NCI-H2196 (cell line): ENCODE measurements at regions not wholly inside any gene's neighbourhood (a gene's known extent, or its start where the extent isn't known, plus 50 kb on each side); places are given as distances from the start of the nearest gene placed in this dataset.
"Not testable (repeated sequence)": the region's sequence is repeated elsewhere in the genome, so short reads cannot be mapped to it uniquely, and the experiment has no call there.

Source experiments
- DNase-seq: peaks from one replicate; lab custom pipeline; 2025; ENCODE audit not compliant: unreplicated experiment; lab: John Stamatoyannopoulos, UW

DNA sequence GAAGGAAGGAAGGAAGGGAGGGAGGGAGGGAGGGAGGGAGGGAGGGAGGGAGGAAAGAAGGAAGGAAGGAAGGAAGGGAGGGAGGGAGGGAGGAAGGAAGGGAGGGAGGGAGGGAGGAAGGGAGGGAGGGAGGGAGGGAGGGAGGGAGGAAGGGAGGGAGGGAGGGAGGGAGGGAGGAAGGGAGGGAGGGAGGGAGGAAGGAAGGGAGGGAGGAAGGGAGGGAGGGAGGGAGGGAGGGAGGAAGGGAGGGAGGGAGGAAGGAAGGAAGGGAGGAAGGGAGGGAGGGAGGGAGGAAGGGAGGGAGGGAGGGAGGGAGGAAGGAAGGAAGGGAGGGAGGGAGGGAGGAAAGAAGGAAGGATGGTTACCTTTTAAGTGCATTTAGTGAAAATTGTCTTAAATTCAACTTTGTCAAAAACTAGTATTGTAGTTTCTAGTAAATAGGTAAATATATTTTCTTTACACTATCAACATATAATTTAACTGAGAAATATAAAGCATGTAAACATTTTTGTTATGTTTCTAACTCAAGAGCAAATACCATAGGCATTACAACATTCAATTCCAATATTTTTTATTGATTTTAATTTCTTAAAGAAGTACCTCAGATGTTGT lies 776.4 kb upstream of the ADGRL3 start:
- DNase-seq, result not testable (repeated sequence)

DNA sequence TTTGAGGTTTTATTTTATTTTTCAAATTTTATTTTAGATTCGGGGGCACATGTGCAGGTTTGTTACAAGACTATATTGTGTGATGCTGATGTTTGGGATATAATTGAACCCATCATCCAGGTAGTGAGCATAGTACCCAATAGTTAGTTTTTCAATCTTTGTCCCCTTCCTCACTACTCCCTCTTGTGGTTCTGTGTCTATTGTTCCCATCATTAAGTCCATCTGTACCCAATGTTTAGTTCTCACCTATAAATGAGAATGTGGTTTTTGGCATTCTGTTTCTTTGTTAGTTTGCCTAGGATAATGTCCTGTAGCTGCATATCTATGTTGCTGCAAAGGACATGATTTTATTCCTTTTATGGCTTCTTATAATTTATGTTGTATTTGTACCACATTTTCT lies 767.2 kb upstream of the ADGRL3 start:
- DNase-seq, result no peak

DNA sequence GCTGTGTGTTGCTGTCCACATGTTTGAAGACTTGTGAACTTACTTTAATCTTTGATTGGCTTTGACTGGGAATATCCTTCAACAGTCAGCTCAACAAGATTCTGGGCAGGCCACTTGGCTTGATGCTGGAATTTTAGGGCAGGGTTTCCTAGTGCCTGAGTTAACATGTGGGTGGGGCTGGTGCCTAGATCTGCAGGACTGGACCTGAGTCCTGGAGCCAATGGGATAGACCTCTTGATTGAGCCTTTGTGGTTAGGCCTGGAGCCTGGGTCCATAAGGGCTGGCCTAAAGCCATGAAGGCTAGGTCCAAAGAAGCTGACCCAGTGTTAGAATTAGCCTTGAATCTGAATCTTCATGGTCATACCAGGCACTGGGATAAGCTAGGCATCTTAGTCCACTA lies 757.1 kb upstream of the ADGRL3 start:
- DNase-seq, result no peak

DNA sequence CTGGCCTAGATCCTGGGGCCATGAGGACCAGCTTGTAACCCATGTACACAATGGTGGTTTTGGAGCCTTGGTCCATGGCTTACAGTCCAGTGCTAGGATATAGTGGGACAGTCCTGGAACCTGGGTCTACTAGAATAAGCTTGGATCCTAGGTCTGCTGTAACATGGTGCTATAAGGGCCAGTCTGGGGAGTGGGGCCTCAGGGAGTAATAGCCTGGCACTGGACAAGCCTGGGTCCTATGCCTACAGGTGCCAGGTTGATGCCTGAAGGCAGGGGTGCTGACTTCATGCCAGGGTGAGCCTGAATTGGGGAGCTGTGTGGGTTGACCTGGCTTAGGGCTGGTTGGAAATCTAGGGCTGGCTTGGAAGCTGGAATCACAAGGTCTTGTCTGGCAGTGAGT lies 756.3 kb upstream of the ADGRL3 start:
- DNase-seq, result no peak

DNA sequence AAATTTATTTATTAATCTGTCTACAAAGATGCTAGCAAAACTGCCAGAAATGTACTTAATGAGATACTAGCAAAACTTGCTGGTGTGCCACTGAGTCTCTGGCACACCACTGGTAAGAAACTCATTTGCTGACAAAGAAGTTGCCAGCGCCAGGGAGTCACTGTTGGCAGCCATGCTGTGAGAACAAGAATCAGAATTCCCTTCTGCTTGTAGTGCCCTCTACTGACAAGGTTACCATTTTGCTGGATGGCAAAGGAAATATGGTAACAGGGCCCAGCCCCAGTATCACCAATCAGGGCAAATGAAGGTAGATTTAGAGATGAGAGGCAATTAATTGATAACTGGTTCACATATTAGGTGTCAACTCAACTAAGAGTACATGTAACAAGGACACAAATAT lies 750.1 kb upstream of the ADGRL3 start:
- DNase-seq, result no peak

DNA sequence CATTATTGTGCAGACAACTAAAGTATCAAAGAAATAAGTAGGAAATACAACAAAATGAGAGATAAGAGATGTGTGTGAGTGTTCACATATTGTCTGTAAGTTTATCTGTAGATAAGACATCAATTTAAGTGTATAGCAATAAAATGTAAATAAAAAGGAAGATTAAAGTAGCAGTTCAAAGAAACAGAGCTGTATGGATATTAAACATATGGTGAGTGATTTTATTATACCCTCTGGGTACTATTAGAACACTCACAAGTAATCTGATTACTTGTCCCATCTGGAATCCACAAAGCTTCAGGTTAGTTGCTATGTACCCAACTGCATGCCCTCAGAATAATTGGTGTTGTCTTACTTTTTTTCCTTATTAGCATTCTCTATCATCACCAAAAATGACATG lies 747.9 kb upstream of the ADGRL3 start:
- DNase-seq, result no peak

DNA sequence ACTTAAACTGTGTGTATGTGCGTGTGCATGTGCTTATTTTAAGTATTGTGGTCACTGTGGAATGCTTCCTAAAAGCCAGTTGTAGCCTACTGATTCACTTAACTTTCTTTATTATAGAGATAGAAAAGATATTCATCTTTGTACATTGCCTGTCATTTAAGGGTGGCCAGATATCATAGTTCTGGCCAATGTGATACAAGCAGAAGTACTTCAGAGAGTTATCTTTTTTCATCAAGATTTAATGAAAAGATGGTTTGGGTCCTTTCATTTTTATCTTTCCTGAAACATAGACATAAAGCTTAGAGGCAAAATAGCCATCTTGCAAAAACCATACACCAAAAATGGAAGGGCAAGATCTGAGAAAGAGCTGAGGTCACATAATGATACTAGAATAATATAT lies 744.7 kb upstream of the ADGRL3 start:
- no peak for DNase-seq

DNA sequence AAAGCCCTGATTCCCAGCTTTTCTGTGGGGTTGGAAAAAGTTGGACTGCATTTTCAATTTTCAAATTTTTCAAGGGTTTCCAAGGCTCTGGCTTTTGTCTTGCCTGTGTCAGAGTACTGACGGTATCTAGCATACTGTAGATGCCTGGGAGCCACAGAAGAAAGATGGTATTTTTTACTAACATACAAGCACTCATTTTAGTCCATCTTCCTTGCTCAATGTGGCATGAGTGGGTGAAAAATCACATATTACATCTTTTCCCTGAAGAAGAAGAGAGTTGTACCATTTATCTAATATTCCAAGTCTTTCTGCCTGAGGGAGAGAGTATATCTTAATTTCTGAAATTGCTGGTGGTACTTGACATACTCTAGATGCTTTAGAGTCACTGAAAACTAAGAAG lies 738.6 kb upstream of the ADGRL3 start:
- DNase-seq, result no peak

DNA sequence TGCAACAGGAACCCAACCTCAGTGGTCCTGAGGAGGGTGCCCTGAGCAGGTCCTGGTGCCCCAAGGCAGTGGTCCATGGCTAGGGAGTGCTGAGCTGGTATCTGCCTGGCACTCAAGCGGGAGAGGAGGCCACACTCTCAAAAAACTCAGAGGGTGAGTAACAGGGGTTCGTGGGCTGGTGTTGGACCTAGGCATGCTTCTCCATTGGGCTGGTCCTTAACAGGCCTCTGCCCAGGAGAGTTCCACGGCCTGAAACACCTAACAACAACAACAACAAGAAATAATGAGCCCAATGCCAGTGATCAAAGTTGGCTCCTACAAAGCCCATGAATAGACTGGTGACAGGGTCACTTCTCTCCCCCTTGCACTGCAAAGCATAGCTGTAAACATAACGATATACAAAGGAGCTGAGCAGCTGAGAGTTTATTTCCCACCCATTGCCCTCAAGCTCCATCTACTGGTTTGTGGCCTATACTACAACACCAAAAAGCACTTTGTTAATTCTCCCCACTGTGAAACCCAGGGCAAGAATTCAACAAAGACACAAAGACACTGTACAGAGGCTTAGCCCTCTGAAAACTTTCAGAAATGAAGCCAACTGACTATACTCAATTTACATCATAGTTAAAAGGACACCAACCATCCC lies 736.1 kb upstream of the ADGRL3 start:
- DNase-seq, result peak; percentile 0

DNA sequence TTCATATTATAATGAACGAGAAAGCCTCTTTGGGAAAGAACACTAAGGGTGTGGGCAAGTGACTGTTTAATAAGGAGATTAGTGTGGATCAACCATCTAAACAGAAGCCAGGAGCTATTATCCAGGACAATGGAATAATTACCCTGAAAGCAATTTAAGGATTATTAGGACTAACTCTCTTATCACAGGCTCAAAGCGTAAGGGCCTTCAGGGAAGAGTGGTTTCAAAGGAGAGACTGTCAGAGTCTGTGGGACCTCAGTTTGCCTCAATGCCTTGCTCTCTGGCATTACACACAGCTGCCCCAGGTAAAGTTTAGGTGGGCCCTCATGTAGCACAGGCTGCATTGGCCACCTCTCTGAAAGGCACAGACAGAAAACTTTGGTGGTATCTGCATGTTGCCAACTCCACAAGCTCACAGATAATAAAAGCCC lies 717.2 kb upstream of the ADGRL3 start:
- DNase-seq, result no peak

DNA sequence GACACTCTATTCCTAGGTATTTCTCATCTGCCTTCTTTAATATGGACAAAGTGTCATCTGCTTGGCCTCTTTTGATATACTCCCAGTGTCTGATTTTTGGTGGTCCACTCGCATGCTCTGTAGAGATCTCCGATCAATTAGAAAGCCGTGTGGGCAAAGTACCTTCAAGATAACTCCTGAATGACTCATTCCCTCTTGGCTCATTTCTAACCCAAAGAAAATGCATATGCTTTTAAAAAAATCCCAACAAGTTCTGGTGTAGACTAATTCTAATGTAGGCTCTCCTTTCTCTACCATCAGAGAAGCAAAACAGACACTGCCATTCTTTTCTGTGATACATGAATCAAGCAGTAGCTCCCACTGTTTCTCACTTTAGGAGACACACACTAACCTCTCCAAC lies 714.9 kb upstream of the ADGRL3 start:
- DNase-seq, result no peak

DNA sequence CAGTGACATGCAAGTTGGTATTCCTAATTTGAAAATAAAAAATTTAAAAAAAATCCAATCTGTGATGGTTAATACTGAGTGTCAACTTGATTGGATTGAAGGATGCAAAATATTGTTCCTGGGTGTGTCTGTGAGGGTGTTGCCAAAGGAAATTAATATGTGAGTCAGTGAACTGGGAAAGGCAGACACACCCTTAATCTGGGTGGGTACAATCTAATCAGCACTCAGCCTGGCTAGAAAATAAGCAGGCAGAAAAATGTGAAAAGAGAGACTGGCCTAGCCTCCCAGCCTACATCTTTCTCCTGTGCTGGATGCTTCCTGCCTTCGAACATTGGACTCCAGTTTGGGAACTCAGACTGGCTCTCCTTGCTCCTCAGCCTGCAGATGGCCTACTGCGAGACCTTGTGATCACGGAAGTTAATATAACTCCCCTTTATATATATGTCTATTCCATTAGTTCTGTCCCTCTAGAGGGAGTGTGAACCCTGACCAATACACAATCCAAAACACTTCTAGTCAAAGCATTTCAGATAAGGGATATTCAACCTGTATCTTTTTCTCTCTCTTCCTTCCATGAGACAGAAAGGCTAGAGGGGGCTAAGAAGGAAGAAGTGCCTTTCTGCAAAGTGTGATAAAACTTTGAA lies 712.9 kb upstream of the ADGRL3 start:
- DNase-seq, result not testable (repeated sequence)

DNA sequence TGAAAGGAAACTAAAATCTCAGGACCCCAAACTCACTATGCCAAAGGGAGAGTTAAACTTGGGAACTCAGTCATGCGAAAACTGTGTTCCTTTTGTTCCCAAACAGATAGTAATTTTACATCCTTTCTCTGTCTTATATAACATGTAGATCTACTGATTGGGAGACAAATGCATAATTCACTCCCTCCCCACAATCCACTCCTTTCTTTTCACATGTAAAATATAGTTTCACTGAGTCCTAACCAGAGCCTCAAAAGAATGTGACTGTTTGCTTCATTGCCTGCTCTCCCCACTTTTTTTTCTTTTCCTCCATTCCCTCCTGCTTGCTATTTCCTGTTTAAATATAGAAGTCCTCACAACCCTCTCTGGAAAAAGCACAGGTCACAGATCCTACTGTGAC lies 699.3 kb upstream of the ADGRL3 start:
- DNase-seq, result no peak

DNA sequence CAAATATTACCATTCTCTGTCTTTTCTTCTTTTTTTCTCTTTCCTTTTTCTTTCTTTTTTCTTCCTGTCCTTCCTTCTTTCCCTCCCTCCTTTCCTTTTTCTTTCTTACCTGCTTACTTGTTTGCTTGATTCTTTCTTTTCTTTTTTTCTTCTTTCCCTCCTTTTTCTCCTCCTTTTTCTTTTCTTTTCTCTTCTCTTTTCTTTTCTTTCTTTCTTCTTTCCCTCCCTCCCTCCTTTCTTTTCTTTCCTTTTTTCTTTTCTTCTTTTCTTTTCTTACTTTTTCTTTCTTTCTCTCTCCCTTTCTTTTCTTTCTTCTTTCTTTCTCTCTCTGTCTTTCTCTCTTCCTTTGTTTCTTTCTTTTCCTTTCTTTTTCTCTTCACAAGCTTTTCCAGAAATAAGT lies 697.4 kb upstream of the ADGRL3 start:
- DNase-seq, result no peak

DNA sequence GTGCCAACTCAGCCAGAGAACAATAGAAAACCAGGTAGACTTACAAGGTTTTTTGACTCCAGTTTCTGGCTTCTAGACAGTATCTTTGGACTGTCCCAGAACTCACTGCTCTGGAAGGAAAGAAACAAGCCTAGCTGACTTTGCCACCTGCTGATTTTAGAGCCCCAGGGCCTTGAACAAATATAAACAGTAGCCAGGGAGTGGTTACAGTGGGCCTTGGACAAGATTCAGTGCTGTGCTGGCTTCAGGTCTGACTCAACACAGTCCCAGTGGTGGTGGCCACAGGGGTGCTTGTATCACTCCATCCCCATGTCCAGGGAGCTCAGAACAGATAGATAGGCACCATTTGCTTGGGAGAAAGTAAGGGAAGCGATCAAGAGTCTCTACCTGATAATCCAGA lies 694.1 kb upstream of the ADGRL3 start:
- no peak for DNase-seq

DNA sequence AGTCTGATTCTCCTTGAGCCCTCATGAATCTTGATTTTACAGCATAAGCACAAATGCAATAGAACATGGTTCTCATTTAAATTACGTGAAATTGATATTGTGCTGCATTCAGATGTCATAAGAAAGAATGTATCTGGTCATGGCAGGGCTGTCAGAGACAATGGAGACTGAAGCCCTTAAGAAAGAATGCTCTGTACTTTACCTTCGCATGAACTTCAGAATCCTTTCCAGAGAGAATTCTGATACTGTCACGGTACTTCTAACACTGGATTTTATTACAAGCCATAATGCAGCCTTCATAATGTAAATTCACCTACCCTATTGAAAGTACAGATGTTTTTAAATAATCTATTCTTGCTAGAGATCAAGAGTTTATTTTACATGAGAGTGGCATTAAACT lies 677.9 kb upstream of the ADGRL3 start:
- DNase-seq, result no peak

DNA sequence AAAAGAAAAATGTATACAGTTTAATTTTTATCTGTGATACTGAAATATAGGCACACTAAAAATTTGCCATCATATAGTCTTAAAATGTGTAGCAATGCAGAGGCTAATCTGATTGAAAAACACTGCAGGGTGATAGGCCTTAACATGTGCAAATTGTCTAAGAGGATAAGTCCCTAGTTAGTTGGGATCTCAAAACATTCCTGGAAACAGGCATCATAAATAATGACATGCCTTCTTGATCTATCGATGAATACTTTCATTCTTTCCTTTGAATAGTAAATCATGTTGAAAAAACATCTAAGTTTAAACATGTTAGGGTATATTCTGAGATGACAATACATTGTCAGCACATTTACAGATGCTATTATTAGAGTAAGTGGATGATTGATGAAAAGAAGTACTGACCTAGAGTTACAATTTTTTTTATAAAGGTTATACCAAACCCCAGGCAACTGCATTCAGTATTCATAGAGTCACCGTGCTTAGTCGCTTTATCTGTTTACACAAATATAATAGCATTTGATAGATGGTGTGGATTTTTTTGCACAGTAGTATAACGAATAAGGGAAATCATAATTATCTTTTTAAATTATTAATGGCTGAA lies 668.2 kb upstream of the ADGRL3 start:
- no peak for DNase-seq

DNA sequence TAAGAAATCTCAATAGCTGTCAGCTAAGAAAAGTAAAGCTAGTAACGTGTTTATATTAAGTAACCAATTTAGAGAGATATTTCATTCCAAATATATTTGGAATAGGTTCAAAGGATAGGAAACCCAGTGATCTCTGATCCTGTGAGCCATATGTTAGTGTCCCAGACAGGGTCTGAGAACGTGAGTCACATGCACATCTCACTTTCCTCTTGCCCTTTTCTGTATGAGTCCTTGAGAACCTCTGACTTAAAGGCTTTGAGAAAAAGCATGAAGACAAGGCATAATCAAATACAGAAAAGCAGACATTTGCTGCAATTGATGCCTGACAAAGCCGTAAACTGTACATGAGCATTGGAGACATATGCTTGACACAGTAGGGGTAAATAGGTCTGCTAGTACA lies 655.1 kb upstream of the ADGRL3 start:
- no peak for DNase-seq

DNA sequence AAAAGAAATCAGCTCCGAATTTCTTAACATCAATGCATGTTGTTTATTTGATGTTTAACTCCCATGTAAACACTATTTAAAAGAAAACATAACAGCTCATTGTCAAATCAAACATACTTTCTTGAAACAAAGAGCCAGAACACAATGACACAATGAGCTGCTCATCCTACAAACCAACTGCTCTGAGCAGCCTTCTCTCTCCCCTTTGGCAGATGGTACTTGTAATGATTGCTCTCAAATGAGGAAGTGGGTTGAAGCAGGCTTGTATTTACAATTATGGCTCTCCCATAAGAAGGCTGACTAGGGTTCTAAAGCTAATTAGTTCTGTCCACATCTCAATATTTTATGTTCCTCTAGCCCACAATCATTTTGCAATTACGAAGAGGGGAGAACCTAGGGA lies 637.8 kb upstream of the ADGRL3 start:
- no peak for DNase-seq

DNA sequence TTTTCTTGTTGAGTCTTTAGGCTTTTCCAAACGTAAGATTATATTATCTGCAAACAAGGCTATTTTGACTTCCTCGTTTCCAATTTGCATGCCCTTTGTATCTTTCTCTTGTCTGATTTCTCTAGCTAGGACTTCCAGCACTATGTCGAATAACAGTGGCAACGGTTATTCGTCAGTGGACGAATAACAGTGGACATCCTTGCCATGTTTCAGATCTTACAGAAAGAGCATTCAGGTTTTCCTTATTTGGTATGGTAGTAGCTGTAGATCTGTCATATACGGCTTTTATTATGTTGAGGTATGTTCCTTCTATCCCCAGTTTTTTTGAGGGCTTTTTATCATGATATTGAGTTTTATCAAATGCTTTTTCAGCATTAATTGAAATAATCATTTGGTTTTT lies 634.6 kb upstream of the ADGRL3 start:
- DNase-seq, result no peak

DNA sequence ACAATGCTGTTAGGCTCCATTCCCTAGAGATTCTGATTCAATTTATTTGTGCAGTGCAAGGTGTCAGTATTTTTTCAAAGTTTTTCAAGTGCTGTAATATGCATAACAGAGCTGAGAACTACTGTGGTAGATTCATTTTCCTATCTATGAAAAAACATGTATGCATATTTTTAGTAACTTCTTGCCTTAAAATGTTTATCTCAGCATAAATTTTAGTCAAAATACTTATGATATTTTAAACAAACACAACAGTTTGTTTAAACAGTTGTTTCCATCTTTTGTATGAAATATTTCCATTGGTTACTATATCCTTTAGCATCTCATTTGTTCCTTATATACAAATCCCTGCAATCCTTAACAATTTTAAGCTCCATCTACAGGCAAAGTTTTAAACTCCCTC lies 624.8 kb upstream of the ADGRL3 start:
- no peak for DNase-seq

DNA sequence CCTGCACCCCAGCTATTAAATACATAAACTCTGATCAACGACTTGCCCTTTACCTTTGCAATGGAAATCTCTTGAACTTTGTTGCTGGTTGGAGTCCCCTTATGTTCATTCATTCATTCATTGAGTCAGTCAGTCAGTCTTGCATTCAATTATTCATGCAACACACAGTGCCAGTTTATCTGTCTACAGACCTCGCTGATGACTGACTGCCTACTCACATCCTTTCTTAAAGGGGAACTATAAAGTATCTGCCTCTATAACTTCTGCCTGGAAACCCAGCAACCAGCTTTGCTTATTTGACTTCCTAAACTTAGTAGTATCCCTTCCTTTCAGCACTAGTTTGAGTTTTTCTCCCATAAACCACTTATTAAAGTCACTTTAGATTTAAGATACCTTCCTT lies 620.8 kb upstream of the ADGRL3 start:
- DNase-seq, result no peak
